Ovary (tissue), 3 donors: ENCODE measurements at regions not wholly inside any gene's neighbourhood (a gene's known extent, or its start where the extent isn't known, plus 50 kb on each side); places are given as distances from the start of the nearest gene placed in this dataset.

Source experiments
- CTCF ChIP-seq, 3 donors: fragments of 450-650 bp in 2 of 3; fragments of 200-600 bp in 1 of 3; IDR thresholded peaks; one replicate each; pipeline versions ENCODE4 v1.5.1 to v1.8.0; 2016 to 2022; ENCODE audit warnings: antibody characterized with exemption in 3 of 3, mild to moderate bottlenecking in 1 of 3
- EP300 ChIP-seq: sonication (generic); formaldehyde crosslinking; IDR thresholded peaks from one replicate; pipeline ENCODE4 v1.6.1; 2017; ENCODE audit warnings: antibody characterized with exemption
- POLR2A ChIP-seq: fragments of 450-650 bp; IDR thresholded peaks from one replicate; pipeline ENCODE4 v1.6.1; 2017; ENCODE audit warnings: antibody characterized with exemption, mild to moderate bottlenecking, moderate library complexity
- donor health status: DM: no; HTN: no; CAD: no.

DNA sequence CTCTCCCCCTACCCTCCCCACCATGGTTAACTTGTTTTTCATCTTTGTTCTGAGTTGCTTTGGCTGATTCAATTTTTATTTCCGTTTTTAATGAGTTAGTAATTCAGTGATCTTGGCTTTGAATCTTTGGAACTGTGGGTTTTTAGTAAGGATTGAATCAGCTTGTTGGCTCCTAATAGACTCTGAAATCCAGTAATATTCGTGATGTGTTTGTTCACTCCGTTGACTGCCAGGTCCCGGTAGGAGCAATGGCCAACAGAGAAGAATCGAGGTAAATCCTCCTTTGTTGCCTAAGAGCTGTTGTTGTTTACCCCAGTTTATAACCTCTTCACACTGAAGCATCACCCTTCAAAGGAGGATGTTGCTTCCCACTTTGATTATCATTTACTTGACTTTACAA is 92.7 kb downstream of the PCSK1 start:
- TF ChIP-seq POLR2A (no peak), CTCF (IDR thresholded peaks at IDR 0.05) (no peak), EP300 (no peak)
